Caco-2 (cell line): ENCODE measurements at regions not wholly inside any gene's neighbourhood (a gene's known extent, or its start where the extent isn't known, plus 50 kb on each side); places are given as distances from the start of the nearest gene placed in this dataset.

Source experiments
- BruUV-seq: library from RNA; stranded (reverse); fragments of 400-500 nt; replicated peaks from 2 replicates; lab custom pipeline; 2021; lab: Mats Ljungman, UMichigan
- CTCF ChIA-PET: fragments of 300-600 bp; sonication (Branson Sonifier 250); formaldehyde crosslinking; loops from one replicate; lab custom pipeline; 2022; ENCODE audit warnings: antibody characterized with exemption; lab: Charles Lee
- POLR2A ChIA-PET: fragments of 300-600 bp; sonication (Branson Sonifier 250); formaldehyde crosslinking; loops from one replicate; lab custom pipeline; 2022; ENCODE audit warnings: antibody characterized with exemption; lab: Charles Lee
- DNase-seq, 2 experiments: peaks; one replicate each; pipeline versions ENCODE4 v3.0.0 to v3.0.0-alpha.2; 2020 to 2022
- H3K27me3 ChIP-seq: replicated peaks from 2 replicates; pipeline ENCODE4 v1.6.0; 2011; ENCODE audit warnings: low read length; ENCODE audit not compliant: control insufficient read depth, insufficient read depth
- H3K36me3 ChIP-seq: 2 replicates; pipeline ENCODE4 v1.5.1; 2011; ENCODE audit warnings: low read length; ENCODE audit not compliant: control insufficient read depth, insufficient read depth
- H3K4me1 ChIP-seq: fragments of 250-450 bp; sonication (Bioruptor Pico); 2 replicates; pipeline ENCODE4 v1.5.1; 2020; ENCODE audit warnings: mild to moderate bottlenecking
- H3K4me3 ChIP-seq: 2 replicates; pipeline ENCODE4 v1.5.1; 2011; ENCODE audit warnings: low read depth, mild to moderate bottlenecking, control low read depth, low read length
- H3K9me3 ChIP-seq: fragments of 250-450 bp; sonication (Bioruptor Pico); 2 replicates; pipeline ENCODE4 v1.5.1; 2020; ENCODE audit warnings: mild to moderate bottlenecking, moderate library complexity
- H3K27ac Mint-ChIP-seq: one replicate; pipeline ENCODE4 v1.8.0; 2022; ENCODE audit warnings: mixed read lengths; ENCODE audit not compliant: unreplicated experiment
- H3K27me3 Mint-ChIP-seq: one replicate; pipeline ENCODE4 v1.8.0; 2022; ENCODE audit warnings: mixed read lengths; ENCODE audit not compliant: insufficient read depth, unreplicated experiment
- H3K36me3 Mint-ChIP-seq: one replicate; pipeline ENCODE4 v1.8.0; 2022; ENCODE audit warnings: mild to moderate bottlenecking, mixed read lengths; ENCODE audit not compliant: insufficient read depth, unreplicated experiment
- H3K4me1 Mint-ChIP-seq: one replicate; pipeline ENCODE4 v1.8.0; 2022; ENCODE audit warnings: low read depth, mixed read lengths; ENCODE audit not compliant: unreplicated experiment
- H3K4me3 Mint-ChIP-seq: one replicate; pipeline ENCODE4 v1.8.0; 2022; ENCODE audit warnings: mild to moderate bottlenecking, moderate library complexity, mixed read lengths; ENCODE audit not compliant: unreplicated experiment
- H3K9me3 Mint-ChIP-seq: one replicate; pipeline ENCODE4 v1.8.0; 2022; ENCODE audit warnings: mixed read lengths; ENCODE audit not compliant: unreplicated experiment
- CTCF ChIP-seq, 2 experiments: fragments of 200-600 bp in 1 of 2; IDR thresholded peaks; 1 replicate in 1 of 2; 2 replicates in 1 of 2; pipeline versions ENCODE4 v1.5.1 to v1.8.0; 2011 to 2022; ENCODE audit warnings: antibody characterized with exemption in 1 of 2, control low read depth in 1 of 2, inconsistent platforms in 1 of 2, low read depth in 1 of 2, low read length in 1 of 2, mild to moderate bottlenecking in 1 of 2, moderate library complexity in 1 of 2; ENCODE audit not compliant: insufficient read depth in 1 of 2, severe bottlenecking in 1 of 2, unreplicated experiment in 1 of 2
- intact Hi-C: fragments of 100-400 bp; cut with micrococcal nuclease; formaldehyde crosslinking; loops from one replicate; pipeline ENCODE4 v1.10.0; 2022; ENCODE audit not compliant: unreplicated experiment

- intact Hi-C loops: no loop called here
- H3K36me3 Mint-ChIP-seq: no peaks in the 10 kb centered on the region
- no peak overlapping the region for H3K4me3 Mint-ChIP-seq
- H3K27ac Mint-ChIP-seq: no peak overlapping the region
- DNase-seq: no peak
- no peaks in the 10 kb centered on the region for H3K36me3 ChIP-seq
- no TSS peak for BruUV-seq
- ChIA-PET CTCF (no interaction called here), POLR2A (no interaction called here)
- H3K27me3 Mint-ChIP-seq: peaks cover 10% of the 10 kb centered on the region
- peaks cover 6% of the 10 kb centered on the region for H3K4me1 Mint-ChIP-seq
- no peak for TF ChIP-seq CTCF (IDR thresholded peaks at IDR 0.05; ENCODE audit: insufficient read depth in 1 of 2, low read depth in 1 of 2, low read length in 1 of 2, severe bottlenecking in 1 of 2, unreplicated experiment in 1 of 2)
- no peak overlapping the region for H3K4me3 ChIP-seq
- H3K9me3 Mint-ChIP-seq: no peaks in the 10 kb centered on the region
- H3K4me1 ChIP-seq: no peaks in the 10 kb centered on the region
- H3K9me3 ChIP-seq: no peaks in the 10 kb centered on the region
- H3K27me3 ChIP-seq: no peaks in the 10 kb centered on the region
These were observed 320.4 kb downstream of the TLE3 start for GRCh38 chr15:69777356-69777755.

DNA sequence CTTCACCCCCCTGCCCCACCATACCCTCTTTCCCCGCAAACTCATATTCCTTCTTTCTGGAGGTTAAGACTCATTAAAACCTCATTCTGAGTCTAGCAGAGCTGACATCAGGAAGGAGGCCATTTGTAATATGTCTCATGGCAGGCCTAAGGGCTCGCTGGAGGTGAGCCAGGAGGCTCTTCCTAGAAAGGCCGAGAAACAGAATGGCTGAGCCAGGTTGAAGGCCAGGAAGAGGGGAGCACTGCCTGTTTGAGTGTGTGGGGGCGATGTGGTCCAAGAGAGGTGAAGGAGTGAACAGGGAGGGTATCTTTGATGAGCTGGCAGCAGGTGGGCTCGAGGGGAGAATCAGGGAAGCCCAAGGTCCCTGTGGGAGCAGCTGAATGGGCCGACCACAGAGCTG, 317.3 kb downstream of the TLE3 start:
- no peaks in the 10 kb centered on the region for H3K4me1 ChIP-seq
- DNase-seq: no peak
- no TSS peak for BruUV-seq
- TF ChIP-seq CTCF (IDR thresholded peaks at IDR 0.05; ENCODE audit: insufficient read depth in 1 of 2, low read depth in 1 of 2, low read length in 1 of 2, severe bottlenecking in 1 of 2, unreplicated experiment in 1 of 2): no peak
- H3K27me3 Mint-ChIP-seq: peaks cover 10% of the 10 kb centered on the region
- peaks cover 6% of the 10 kb centered on the region for H3K4me1 Mint-ChIP-seq
- no peak overlapping the region for H3K27ac Mint-ChIP-seq
- ChIA-PET CTCF (no interaction called here), POLR2A (no interaction called here)
- no peaks in the 10 kb centered on the region for H3K9me3 Mint-ChIP-seq
- H3K9me3 ChIP-seq: no peaks in the 10 kb centered on the region
- no peak overlapping the region for H3K4me3 Mint-ChIP-seq
- H3K36me3 ChIP-seq: no peaks in the 10 kb centered on the region
- no peaks in the 10 kb centered on the region for H3K27me3 ChIP-seq
- no peak overlapping the region for H3K4me3 ChIP-seq
- no peaks in the 10 kb centered on the region for H3K36me3 Mint-ChIP-seq
- intact Hi-C loops: no loop called here

DNA sequence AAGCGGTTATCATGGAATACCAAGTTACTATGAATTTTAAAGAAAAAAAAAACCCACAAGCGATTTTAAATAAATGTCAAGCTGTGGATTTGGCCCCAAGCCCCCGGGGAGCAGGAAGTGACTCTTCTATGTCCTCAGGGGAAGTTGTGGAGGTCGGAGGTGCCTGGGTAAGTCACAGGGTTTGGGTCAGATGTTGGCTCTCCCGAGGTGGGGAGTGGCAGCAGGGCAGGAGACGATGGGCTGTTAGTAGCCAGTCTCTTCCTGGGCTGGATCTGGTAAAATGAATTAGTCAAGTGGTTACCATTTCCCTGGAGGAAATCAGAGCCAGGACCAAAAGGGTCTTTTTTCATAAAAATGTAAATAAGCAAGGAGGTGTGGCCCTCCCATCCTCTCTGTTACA, 316.7 kb downstream of the TLE3 start:
- Histone ChIP-seq H3K27me3 (no peaks in the 10 kb centered on the region), H3K9me3 (no peaks in the 10 kb centered on the region), H3K36me3 (no peaks in the 10 kb centered on the region), H3K4me1 (no peaks in the 10 kb centered on the region), H3K4me3 (no peak overlapping the region)
- CTCF ChIA-PET: no interaction called here
- Mint-ChIP-seq H3K27ac (no peak overlapping the region), H3K27me3 (peaks cover 10% of the 10 kb centered on the region), H3K9me3 (no peaks in the 10 kb centered on the region), H3K4me1 (peaks cover 6% of the 10 kb centered on the region), H3K36me3 (no peaks in the 10 kb centered on the region), H3K4me3 (no peak overlapping the region)
- no peak for DNase-seq
- intact Hi-C loops: no loop called here
- POLR2A ChIA-PET: no interaction called here
- BruUV-seq: no TSS peak
- TF ChIP-seq CTCF (IDR thresholded peaks at IDR 0.05; ENCODE audit: insufficient read depth in 1 of 2, low read depth in 1 of 2, low read length in 1 of 2, severe bottlenecking in 1 of 2, unreplicated experiment in 1 of 2): no peak
